ENCODE measurements at regions not wholly inside any gene's neighbourhood (a gene's known extent, or its start where the extent isn't known, plus 50 kb on each side); places are given as distances from the start of the nearest gene placed in this dataset.

DNA sequence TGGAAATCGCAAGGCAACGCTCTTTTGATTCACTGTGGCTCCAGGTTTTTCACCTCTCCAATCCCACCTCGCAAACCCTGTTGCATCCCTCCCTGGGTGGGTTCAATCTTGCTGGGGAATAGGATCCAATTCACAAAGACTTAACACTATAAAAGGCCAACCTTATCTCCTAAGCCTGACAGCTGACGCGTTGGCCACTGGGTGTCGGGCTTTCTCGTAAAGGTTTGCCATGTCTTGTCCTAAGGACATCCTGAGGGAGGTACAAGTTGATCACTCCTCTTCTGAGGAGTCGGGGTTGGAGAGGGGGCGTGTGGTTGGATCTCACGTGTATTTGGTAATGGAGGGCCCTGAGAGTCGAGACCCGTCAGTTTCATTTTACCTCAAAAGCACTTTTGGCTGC, 112.6 kb upstream of the FZD10 start:
- DNase-seq (ENCODE audit: low read depth): no peak
- TF ChIP-seq, protein P1, sequence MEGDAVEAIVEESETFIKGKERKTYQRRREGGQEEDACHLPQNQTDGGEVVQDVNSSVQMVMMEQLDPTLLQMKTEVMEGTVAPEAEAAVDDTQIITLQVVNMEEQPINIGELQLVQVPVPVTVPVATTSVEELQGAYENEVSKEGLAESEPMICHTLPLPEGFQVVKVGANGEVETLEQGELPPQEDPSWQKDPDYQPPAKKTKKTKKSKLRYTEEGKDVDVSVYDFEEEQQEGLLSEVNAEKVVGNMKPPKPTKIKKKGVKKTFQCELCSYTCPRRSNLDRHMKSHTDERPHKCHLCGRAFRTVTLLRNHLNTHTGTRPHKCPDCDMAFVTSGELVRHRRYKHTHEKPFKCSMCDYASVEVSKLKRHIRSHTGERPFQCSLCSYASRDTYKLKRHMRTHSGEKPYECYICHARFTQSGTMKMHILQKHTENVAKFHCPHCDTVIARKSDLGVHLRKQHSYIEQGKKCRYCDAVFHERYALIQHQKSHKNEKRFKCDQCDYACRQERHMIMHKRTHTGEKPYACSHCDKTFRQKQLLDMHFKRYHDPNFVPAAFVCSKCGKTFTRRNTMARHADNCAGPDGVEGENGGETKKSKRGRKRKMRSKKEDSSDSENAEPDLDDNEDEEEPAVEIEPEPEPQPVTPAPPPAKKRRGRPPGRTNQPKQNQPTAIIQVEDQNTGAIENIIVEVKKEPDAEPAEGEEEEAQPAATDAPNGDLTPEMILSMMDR (IDR thresholded peaks at IDR 0.05; ENCODE audit: insufficient read depth, low read depth, low read length, missing control alignments): no peak
- no peak overlapping the region for H3K4me3 ChIP-seq (ENCODE audit: low read depth, low read length)

DNA sequence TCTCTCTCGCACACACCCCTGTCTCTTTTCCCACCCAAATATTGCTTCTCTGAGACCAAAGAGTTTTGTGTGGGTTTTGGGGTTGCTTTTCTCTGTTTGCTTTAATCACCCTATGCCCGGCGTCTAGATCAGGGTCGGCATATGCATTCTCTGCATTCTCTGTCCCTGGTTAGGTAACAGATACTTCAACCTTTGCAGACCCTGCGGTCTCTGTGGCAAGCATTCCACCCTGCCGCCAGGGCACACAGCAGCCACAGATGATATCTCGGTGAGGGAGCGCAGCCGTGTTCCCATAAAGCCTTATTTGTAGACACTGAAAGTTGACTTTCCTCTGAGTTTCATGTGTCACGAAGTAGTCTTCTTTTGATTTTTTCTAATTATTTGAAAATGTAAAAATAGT, 110.4 kb upstream of the FZD10 start:
- no peak overlapping the region for H3K4me3 ChIP-seq (ENCODE audit: low read depth, low read length)
- DNase-seq (ENCODE audit: low read depth): no peak
- TF ChIP-seq, protein P1 (IDR thresholded peaks at IDR 0.05; ENCODE audit: insufficient read depth, low read depth, low read length, missing control alignments): no peak

DNA sequence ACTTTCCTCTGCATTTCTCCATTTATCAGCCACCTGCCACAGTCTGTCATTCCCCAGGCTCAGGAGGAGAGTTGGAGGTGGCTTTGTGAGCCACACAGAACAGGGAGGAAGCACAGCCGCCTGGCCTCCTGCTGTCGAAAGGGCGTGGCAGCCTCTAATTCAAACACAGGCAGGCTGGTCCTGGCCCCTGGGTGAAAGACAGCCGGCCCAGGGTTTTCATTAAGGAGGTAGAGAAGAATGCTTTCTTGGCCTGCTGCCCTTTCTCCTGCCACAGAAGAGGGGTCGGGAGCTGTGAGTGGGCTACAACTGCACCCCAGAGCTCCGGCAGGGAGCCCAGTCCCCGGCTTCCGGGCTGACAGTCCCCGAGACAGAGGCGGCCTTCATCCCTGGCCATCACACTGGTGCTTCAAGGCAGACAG, 108.6 kb upstream of the FZD10 start:
- H3K4me3 ChIP-seq (ENCODE audit: low read depth, low read length): no peak overlapping the region
- TF ChIP-seq, protein P1 (IDR thresholded peaks at IDR 0.05; ENCODE audit: insufficient read depth, low read depth, low read length, missing control alignments): no peak
- no peak for DNase-seq (ENCODE audit: low read depth)

DNA sequence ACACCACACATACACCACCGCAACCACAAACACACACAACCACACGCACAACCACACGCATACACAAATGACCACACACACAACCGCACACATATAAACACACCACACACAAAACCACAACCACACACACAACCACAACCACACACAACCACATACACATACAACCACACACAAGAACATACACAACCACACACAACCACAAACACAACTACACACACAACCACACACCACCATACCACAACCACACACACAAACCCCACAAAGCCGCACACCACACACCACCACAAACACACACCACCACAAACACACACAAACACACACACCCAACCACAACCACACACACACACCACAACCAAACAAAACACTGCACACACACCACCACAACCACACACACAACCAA, 107.5 kb upstream of the FZD10 start:
- H3K4me3 ChIP-seq (ENCODE audit: low read depth, low read length): no peak overlapping the region
- TF ChIP-seq, protein P1 (IDR thresholded peaks at IDR 0.05; ENCODE audit: insufficient read depth, low read depth, low read length, missing control alignments): no peak
- DNase-seq (ENCODE audit: low read depth): no peak

DNA sequence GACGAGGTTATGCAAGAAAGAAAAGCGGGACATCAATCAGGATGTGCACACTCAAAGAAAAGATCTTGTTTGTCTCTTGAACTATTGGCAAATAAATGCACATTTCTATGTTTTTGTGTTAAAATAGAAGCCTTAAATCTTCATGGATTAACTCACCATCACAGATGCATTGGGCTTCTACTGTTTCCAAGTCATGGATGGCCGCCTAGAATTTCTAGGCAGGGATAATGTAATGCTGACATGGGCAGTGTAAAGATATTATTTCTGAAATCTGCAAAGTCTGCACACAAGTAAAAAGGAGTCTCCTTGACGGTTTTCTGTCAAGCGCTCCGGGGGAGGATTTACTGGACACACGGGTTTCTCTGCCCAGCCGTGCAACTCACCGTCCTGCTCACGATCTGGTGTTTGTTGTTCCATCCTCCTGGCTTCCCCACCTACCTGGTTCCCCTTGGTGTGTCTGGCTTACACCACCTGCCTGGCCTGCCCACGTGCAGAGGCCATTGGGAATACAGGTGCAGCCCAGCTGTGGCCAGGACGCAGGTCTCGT, 103.3 kb upstream of the FZD10 start:
- no peak overlapping the region for H3K4me3 ChIP-seq (ENCODE audit: low read depth, low read length)
- TF ChIP-seq, protein P1 (IDR thresholded peaks at IDR 0.05; ENCODE audit: insufficient read depth, low read depth, low read length, missing control alignments): no peak
- no peak for DNase-seq (ENCODE audit: low read depth)

DNA sequence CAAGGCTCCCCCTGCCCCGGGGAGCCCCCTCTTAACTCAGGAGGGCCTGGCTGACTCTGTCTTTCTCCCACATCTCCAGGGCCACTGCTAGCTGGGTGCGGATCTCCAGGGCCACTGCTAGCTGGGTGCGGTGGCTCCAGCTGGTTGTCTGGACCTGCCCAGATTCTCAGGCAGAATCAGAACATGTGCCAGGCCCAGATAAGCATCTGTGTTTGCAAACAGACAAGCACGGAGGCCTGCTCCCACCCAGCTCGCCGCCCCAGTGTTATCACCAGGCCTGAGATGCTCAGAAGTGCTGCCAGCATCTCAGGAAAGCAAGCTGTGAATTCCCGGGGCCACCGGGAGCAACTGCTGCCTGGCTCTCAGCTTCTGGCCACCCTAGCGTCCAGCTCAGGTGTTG, 98.4 kb upstream of the FZD10 start:
- TF ChIP-seq, protein P1 (IDR thresholded peaks at IDR 0.05; ENCODE audit: insufficient read depth, low read depth, low read length, missing control alignments): no peak

DNA sequence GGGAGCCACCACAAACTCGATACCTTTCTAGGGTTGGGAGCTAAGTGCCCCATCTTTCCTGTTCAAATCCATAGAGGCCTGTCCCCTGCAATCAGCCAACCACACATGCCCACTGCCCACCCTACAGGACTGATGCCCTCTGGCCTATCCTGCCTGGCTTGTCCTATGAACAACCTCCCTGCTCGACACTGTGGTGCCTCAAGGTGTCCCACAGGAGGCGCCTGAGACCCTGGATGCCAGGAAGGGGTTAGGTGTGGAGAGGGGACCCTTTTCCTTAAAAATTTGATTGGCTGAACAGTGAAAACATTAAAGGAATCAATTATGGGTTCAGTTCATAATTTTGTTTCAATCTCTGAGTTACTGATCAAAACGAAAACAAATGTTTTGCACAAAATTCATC, 97.3 kb upstream of the FZD10 start:
- no peak overlapping the region for H3K4me3 ChIP-seq (ENCODE audit: low read depth, low read length)
- no peak for DNase-seq (ENCODE audit: low read depth)
- TF ChIP-seq, protein P1 (IDR thresholded peaks at IDR 0.05; ENCODE audit: insufficient read depth, low read depth, low read length, missing control alignments): no peak

More for the DNA sequence above, 98.4 kb upstream of the FZD10 start:
- H3K4me3 ChIP-seq (ENCODE audit: low read depth, low read length): no peak overlapping the region
- DNase-seq (ENCODE audit: low read depth): no peak
